ENCODE measurements at regions not wholly inside any gene's neighbourhood (a gene's known extent, or its start where the extent isn't known, plus 50 kb on each side); places are given as distances from the start of the nearest gene placed in this dataset.
A peak's percentile ranks its signal among the peaks of the same experiment; 100 is the strongest.

GRCh38 chr20:40431112-40431511 lies 257.9 kb downstream of the MAFB start:
- ATAC-seq (ENCODE audit: low FRiP score) (no peak), DNase-seq (ENCODE audit: low spot score) (no peak)
- no peak for TF ChIP-seq CTCF (IDR thresholded peaks at IDR 0.05)

GRCh38 chr20:40427026-40427425 lies 262.0 kb downstream of the MAFB start:
- no peak for TF ChIP-seq CTCF (IDR thresholded peaks at IDR 0.05)
- ATAC-seq (ENCODE audit: low FRiP score) (no peak), DNase-seq (ENCODE audit: low spot score) (no peak)

- ATAC-seq (ENCODE audit: low FRiP score) (no peak), DNase-seq (ENCODE audit: low spot score) (no peak)
- TF ChIP-seq CTCF (IDR thresholded peaks at IDR 0.05): no peak
Measured at GRCh38 chr20:40424695-40425094, 264.3 kb downstream of the MAFB start.

GRCh38 chr20:40422656-40423055 lies 266.4 kb downstream of the MAFB start:
- ATAC-seq (ENCODE audit: low FRiP score) (no peak), DNase-seq (ENCODE audit: low spot score) (no peak)
- TF ChIP-seq CTCF (IDR thresholded peaks at IDR 0.05): no peak

- peak; percentile 78 for ATAC-seq (ENCODE audit: low FRiP score)
- DNase-seq (ENCODE audit: low spot score): no peak
- no peak for TF ChIP-seq CTCF (IDR thresholded peaks at IDR 0.05)
Measured at GRCh38 chr20:40416274-40416673, 272.8 kb downstream of the MAFB start.

GRCh38 chr20:40414843-40415615 lies 274.0 kb downstream of the MAFB start:
- TF ChIP-seq CTCF (IDR thresholded peaks at IDR 0.05): no peak
- no peak for ATAC-seq (ENCODE audit: low FRiP score)
- DNase-seq (ENCODE audit: low spot score): no peak

GRCh38 chr20:40410028-40410427 lies 279.0 kb downstream of the MAFB start:
- TF ChIP-seq CTCF (IDR thresholded peaks at IDR 0.05): no peak
- ATAC-seq (ENCODE audit: low FRiP score): no peak

More at GRCh38 chr20:40410028-40410427, 279.0 kb downstream of the MAFB start:
- DNase-seq (ENCODE audit: low spot score): no peak

All from omental fat pad (tissue), 3 donors.